Stimulated activated CD8-positive, alpha-beta memory T cell treated with anti-CD3 and anti-CD28 coated beads, Interleukin-15, amount 100 ng/mL, for 48 hours (primary cell): ENCODE measurements at regions not wholly inside any gene's neighbourhood (a gene's known extent, or its start where the extent isn't known, plus 50 kb on each side); places are given as distances from the start of the nearest gene placed in this dataset.

ENCODE experiments used
- DNase-seq, 2 donors: peaks; one replicate each; pipeline ENCODE4 v3.0.0-alpha.2; 2020; ENCODE audit warnings: low read depth in 2 of 2

GRCh38 chr22:49062802-49063544 is 764.7 kb downstream of the BRD1 start:
- no peak for DNase-seq

GRCh38 chr22:49062155-49062801 is 765.4 kb downstream of the BRD1 start:
- DNase-seq, result no peak

- no peak for DNase-seq
Observed at GRCh38 chr22:49057910-49058309, 769.8 kb downstream of the BRD1 start.

GRCh38 chr22:49056301-49056700 is 771.4 kb downstream of the BRD1 start:
- DNase-seq, result no peak

- DNase-seq, result no peak
Observed at GRCh38 chr22:49055406-49055805, 772.3 kb downstream of the BRD1 start.

GRCh38 chr22:49053578-49053977 is 774.1 kb downstream of the BRD1 start:
- DNase-seq, result no peak

GRCh38 chr22:49052560-49052959 is 775.1 kb downstream of the BRD1 start:
- no peak for DNase-seq

GRCh38 chr22:49052023-49052538 is 775.6 kb downstream of the BRD1 start:
- DNase-seq, result peak in 1 of 2 donors; percentile 45

- no peak for DNase-seq
Observed at GRCh38 chr22:49051491-49052022, 776.1 kb downstream of the BRD1 start.

- DNase-seq, result no peak
Observed at GRCh38 chr22:49049691-49050090, 778.0 kb downstream of the BRD1 start.

- no peak for DNase-seq
Observed at GRCh38 chr22:49048591-49048990, 779.1 kb downstream of the BRD1 start.

- DNase-seq, result no peak
Observed at GRCh38 chr22:49047447-49047846, 780.2 kb downstream of the BRD1 start.

GRCh38 chr22:49046546-49047361 is 780.9 kb downstream of the BRD1 start:
- DNase-seq, result peak; percentile 14 to 20

GRCh38 chr22:49046000-49046545 is 781.6 kb downstream of the BRD1 start:
- DNase-seq, result no peak

GRCh38 chr22:49045276-49045675 is 782.4 kb downstream of the BRD1 start:
- no peak for DNase-seq

- DNase-seq, result no peak
Observed at GRCh38 chr22:49044776-49045175, 782.9 kb downstream of the BRD1 start.

- DNase-seq, result no peak
Observed at GRCh38 chr22:49044091-49044490, 783.6 kb downstream of the BRD1 start.

- no peak for DNase-seq
Observed at GRCh38 chr22:49042877-49043859, 784.5 kb downstream of the BRD1 start.

- DNase-seq, result no peak
Observed at GRCh38 chr22:49042066-49042465, 785.6 kb downstream of the BRD1 start.

GRCh38 chr22:49040754-49041467 is 786.8 kb downstream of the BRD1 start:
- DNase-seq, result no peak
